ENCODE measurements at regions not wholly inside any gene's neighbourhood (a gene's known extent, or its start where the extent isn't known, plus 50 kb on each side); places are given as distances from the start of the nearest gene placed in this dataset.

GRCh38 chr6:112636650-112637262, 289.6 kb downstream of the RFPL4B start:
- Histone ChIP-seq H3K9ac (ENCODE audit: insufficient read length) (no peak overlapping the region), H3K4me3 (no peak overlapping the region), H3K27ac (no peak overlapping the region), H3K36me3 (ENCODE audit: insufficient read depth, low read length) (no peaks in the 10 kb centered on the region), H3K9me3 (ENCODE audit: low read depth, low read length) (no peaks in the 10 kb centered on the region)
- DNase-seq (ENCODE audit: low read depth, low spot score), result no peak
- no peak for TF ChIP-seq EZH2 (IDR thresholded peaks at IDR 0.05)
- no peak for TF ChIP-seq FOXP2 (optimal IDR thresholded peaks at IDR 0.05; ENCODE audit: control extremely low read depth, extremely low read length, insufficient read depth)
- TF ChIP-seq POLR2AphosphoS5 (IDR thresholded peaks at IDR 0.05; ENCODE audit: borderline replicate concordance, low read depth, low read length), result no peak

DNA sequence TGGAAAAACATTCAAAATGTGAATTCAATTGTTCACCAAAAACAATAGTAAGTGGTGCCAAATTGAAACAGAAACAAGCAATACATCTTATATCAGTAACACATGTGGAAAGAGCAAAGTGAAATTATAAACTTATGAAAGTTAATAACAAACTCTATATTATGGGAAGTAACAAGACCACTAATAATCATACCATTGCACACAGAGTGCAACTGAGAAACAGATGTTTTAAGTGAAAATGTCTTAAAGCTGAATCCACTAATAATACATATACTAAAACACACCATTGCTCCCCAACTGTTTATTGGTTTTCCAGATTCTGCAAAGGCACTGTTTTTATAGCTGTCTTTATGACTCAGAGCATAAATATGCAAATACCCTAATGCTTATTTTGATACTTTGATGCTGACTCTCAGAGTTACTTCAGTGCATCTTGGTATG, 292.3 kb downstream of the RFPL4B start:
- Histone ChIP-seq H3K9me3 (ENCODE audit: low read depth, low read length) (no peaks in the 10 kb centered on the region), H3K4me3 (no peak overlapping the region; the same call in 1 of the 2 replicates), H3K36me3 (ENCODE audit: insufficient read depth, low read length) (no peaks in the 10 kb centered on the region), H3K27ac (peak overlapping the region; percentile 49; the same call in 1 of the 2 replicates), H3K9ac (ENCODE audit: insufficient read length) (no peak overlapping the region)
- TF ChIP-seq EZH2 (IDR thresholded peaks at IDR 0.05) (no peak), POLR2AphosphoS5 (IDR thresholded peaks at IDR 0.05; ENCODE audit: borderline replicate concordance, low read depth, low read length) (no peak), FOXP2 (optimal IDR thresholded peaks at IDR 0.05; ENCODE audit: control extremely low read depth, extremely low read length, insufficient read depth) (no peak)
- no peak for DNase-seq (ENCODE audit: low read depth, low spot score)

DNA sequence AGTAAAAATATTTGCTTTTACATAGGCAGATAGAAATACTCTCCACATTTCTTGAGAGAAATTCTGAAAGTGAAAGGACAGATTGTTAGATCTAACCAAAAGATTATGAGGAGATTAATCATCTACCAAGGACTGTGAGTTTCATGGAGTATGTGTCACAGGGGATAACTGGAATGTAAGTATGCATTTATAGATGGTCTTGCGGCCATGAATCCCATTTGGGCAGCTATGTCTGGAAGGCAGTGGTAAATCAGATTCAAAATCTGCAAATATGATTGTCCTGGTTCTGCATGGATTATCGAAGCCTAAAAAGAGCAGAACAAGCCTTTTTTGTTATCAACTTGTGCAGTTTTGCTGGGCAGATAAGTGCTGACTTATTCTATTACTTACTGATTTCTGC, 293.8 kb downstream of the RFPL4B start:
- no peak overlapping the region for H3K9ac ChIP-seq (ENCODE audit: insufficient read length)
- no peak overlapping the region for H3K4me3 ChIP-seq
- TF ChIP-seq FOXP2 (optimal IDR thresholded peaks at IDR 0.05; ENCODE audit: control extremely low read depth, extremely low read length, insufficient read depth) (no peak), EZH2 (IDR thresholded peaks at IDR 0.05) (no peak), POLR2AphosphoS5 (IDR thresholded peaks at IDR 0.05; ENCODE audit: borderline replicate concordance, low read depth, low read length) (no peak)
- no peaks in the 10 kb centered on the region for H3K36me3 ChIP-seq (ENCODE audit: insufficient read depth, low read length)
- DNase-seq (ENCODE audit: low read depth, low spot score), result no peak
- H3K27ac ChIP-seq, result peak overlapping the region; percentile 12; the same call in 1 of the 2 replicates
- no peaks in the 10 kb centered on the region for H3K9me3 ChIP-seq (ENCODE audit: low read depth, low read length)

- TF ChIP-seq EZH2 (IDR thresholded peaks at IDR 0.05), result no peak
- no peak for TF ChIP-seq FOXP2 (optimal IDR thresholded peaks at IDR 0.05; ENCODE audit: control extremely low read depth, extremely low read length, insufficient read depth)
- no peak for TF ChIP-seq POLR2AphosphoS5 (IDR thresholded peaks at IDR 0.05; ENCODE audit: borderline replicate concordance, low read depth, low read length)
- Histone ChIP-seq H3K9me3 (ENCODE audit: low read depth, low read length) (no peaks in the 10 kb centered on the region), H3K9ac (ENCODE audit: insufficient read length) (no peak overlapping the region), H3K36me3 (ENCODE audit: insufficient read depth, low read length) (no peaks in the 10 kb centered on the region), H3K27ac (no peak overlapping the region), H3K4me3 (no peak overlapping the region)
- no peak for DNase-seq (ENCODE audit: low read depth, low spot score)
Observed at GRCh38 chr6:112649853-112650252, 302.7 kb downstream of the RFPL4B start.

DNA sequence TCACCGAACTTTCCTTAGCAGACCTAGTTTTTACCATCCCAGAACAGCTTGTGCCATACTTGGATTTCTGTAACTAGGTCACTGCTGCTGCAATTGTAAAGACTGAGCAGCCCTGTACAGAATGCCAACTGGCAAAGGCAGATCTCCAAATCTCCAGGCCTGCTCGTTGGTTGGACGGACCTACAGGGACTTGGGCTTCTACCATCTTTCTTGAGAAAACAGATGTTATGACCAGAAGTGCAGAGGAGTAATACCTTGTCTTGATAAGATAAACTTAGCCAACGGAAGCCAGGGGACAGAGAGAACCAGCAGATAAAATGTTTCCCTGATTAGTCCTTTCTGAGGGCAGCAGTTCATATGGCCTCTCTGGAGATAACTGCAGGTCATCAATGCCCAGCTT, 304.1 kb downstream of the RFPL4B start:
- Histone ChIP-seq H3K36me3 (ENCODE audit: insufficient read depth, low read length) (no peaks in the 10 kb centered on the region), H3K9ac (ENCODE audit: insufficient read length) (no peak overlapping the region), H3K4me3 (no peak overlapping the region), H3K9me3 (ENCODE audit: low read depth, low read length) (no peaks in the 10 kb centered on the region), H3K27ac (no peak overlapping the region)
- TF ChIP-seq FOXP2 (optimal IDR thresholded peaks at IDR 0.05; ENCODE audit: control extremely low read depth, extremely low read length, insufficient read depth) (no peak), POLR2AphosphoS5 (IDR thresholded peaks at IDR 0.05; ENCODE audit: borderline replicate concordance, low read depth, low read length) (no peak), EZH2 (IDR thresholded peaks at IDR 0.05) (no peak)
- DNase-seq (ENCODE audit: low read depth, low spot score), result no peak

- no peak overlapping the region for H3K4me3 ChIP-seq
- no peak overlapping the region for H3K9ac ChIP-seq (ENCODE audit: insufficient read length)
- H3K36me3 ChIP-seq (ENCODE audit: insufficient read depth, low read length), result no peaks in the 10 kb centered on the region
- H3K9me3 ChIP-seq (ENCODE audit: low read depth, low read length), result no peaks in the 10 kb centered on the region
- H3K27ac ChIP-seq, result no peak overlapping the region
- TF ChIP-seq FOXP2 (optimal IDR thresholded peaks at IDR 0.05; ENCODE audit: control extremely low read depth, extremely low read length, insufficient read depth) (no peak), POLR2AphosphoS5 (IDR thresholded peaks at IDR 0.05; ENCODE audit: borderline replicate concordance, low read depth, low read length) (no peak), EZH2 (IDR thresholded peaks at IDR 0.05) (no peak)
- no peak for DNase-seq (ENCODE audit: low read depth, low spot score)
Observed at GRCh38 chr6:112659912-112660311, 312.8 kb downstream of the RFPL4B start.

DNA sequence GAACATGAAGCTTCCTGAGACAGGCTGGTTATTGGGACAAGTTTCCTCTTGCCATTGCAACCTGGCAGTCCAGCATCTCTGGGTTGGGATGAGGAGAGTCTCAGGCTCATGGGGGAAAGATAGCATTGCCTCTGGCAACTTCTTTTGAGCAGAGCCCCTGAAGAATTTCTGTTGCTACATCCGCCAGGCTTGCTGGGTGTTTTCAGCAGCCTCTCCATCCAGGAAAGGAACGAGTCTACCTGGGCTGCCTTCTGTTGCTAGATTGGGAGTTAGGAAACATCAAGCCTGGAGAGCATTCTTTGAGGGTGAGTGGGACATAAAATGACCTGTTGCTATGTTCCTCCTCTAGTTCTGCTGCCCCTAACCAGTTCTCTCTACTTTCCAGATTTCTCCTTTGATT, 313.5 kb downstream of the RFPL4B start:
- DNase-seq (ENCODE audit: low read depth, low spot score), result no peak
- Histone ChIP-seq H3K9me3 (ENCODE audit: low read depth, low read length) (no peaks in the 10 kb centered on the region), H3K9ac (ENCODE audit: insufficient read length) (no peak overlapping the region), H3K36me3 (ENCODE audit: insufficient read depth, low read length) (no peaks in the 10 kb centered on the region), H3K27ac (no peak overlapping the region), H3K4me3 (no peak overlapping the region)
- TF ChIP-seq EZH2 (IDR thresholded peaks at IDR 0.05) (no peak), FOXP2 (optimal IDR thresholded peaks at IDR 0.05; ENCODE audit: control extremely low read depth, extremely low read length, insufficient read depth) (no peak), POLR2AphosphoS5 (IDR thresholded peaks at IDR 0.05; ENCODE audit: borderline replicate concordance, low read depth, low read length) (no peak)

DNA sequence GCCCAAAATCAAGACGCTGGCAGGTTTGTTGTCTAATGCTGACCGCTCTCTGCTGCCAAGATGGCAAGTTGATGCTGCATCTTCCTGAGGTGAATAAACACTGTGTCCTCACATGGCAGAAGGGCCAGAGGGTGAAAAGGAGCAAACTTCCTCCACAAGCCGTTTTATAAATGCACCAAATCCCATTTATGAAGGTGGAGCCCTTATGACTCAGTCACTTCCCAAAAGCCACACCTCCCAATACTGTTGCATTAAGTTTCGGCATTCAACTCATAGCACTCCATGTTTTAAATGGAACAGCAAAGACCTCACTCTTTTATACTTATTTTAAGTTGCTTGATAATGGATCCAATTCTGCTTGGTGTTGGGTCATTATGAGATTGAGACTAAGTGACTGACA, 316.6 kb downstream of the RFPL4B start:
- Histone ChIP-seq H3K4me3 (no peak overlapping the region), H3K9me3 (ENCODE audit: low read depth, low read length) (no peaks in the 10 kb centered on the region), H3K36me3 (ENCODE audit: insufficient read depth, low read length) (no peaks in the 10 kb centered on the region), H3K27ac (no peak overlapping the region), H3K9ac (ENCODE audit: insufficient read length) (no peak overlapping the region)
- no peak for DNase-seq (ENCODE audit: low read depth, low spot score)
- TF ChIP-seq POLR2AphosphoS5 (IDR thresholded peaks at IDR 0.05; ENCODE audit: borderline replicate concordance, low read depth, low read length) (no peak), EZH2 (IDR thresholded peaks at IDR 0.05) (no peak), FOXP2 (optimal IDR thresholded peaks at IDR 0.05; ENCODE audit: control extremely low read depth, extremely low read length, insufficient read depth) (no peak)

DNA sequence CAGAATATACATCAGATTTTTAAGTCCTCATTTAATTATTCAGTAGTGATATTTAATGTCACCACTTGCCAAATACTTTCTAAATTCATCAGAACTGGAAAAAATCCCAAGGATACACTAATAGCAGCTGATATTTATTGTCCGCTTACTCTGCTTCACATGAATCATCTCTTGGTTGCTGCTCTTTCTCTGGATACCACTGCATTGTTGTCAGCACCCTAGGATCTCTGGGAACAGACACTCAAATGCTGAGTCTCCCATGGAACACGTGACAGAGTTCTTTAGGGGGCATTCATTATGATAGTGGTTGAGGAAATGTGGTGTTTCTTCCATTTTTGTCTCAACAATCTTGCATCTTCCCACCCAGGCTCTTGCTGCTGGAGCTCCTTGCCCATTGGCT, 318.0 kb downstream of the RFPL4B start:
- TF ChIP-seq EZH2 (IDR thresholded peaks at IDR 0.05) (no peak), POLR2AphosphoS5 (IDR thresholded peaks at IDR 0.05; ENCODE audit: borderline replicate concordance, low read depth, low read length) (no peak), FOXP2 (optimal IDR thresholded peaks at IDR 0.05; ENCODE audit: control extremely low read depth, extremely low read length, insufficient read depth) (no peak)

More for the DNA sequence above, 318.0 kb downstream of the RFPL4B start:
- no peak overlapping the region for H3K27ac ChIP-seq
- H3K4me3 ChIP-seq, result no peak overlapping the region
- DNase-seq (ENCODE audit: low read depth, low spot score), result no peak
- no peak overlapping the region for H3K9ac ChIP-seq (ENCODE audit: insufficient read length)
- H3K36me3 ChIP-seq (ENCODE audit: insufficient read depth, low read length), result no peaks in the 10 kb centered on the region
- no peaks in the 10 kb centered on the region for H3K9me3 ChIP-seq (ENCODE audit: low read depth, low read length)

All from SK-N-MC (cell line).